Mesenchymal stem cell (in vitro differentiated cells and primary cell): ENCODE measurements at regions not wholly inside any gene's neighbourhood (a gene's known extent, or its start where the extent isn't known, plus 50 kb on each side); places are given as distances from the start of the nearest gene placed in this dataset.

Experiments
- DNase-seq: peaks from one replicate; pipeline ENCODE4 v3.0.0-alpha.2; 2013
- H2AFZ ChIP-seq: one replicate; pipeline ENCODE4 v1.6.1; 2013; ENCODE audit warnings: low read depth, mild to moderate bottlenecking, control low read depth, inconsistent platforms, low read length, moderate library complexity
- H2AK5ac ChIP-seq: 2 replicates; pipeline ENCODE4 v1.6.1; 2013; ENCODE audit warnings: low read length, moderate library complexity, mild to moderate bottlenecking, inconsistent platforms; ENCODE audit not compliant: severe bottlenecking
- H2BK120ac ChIP-seq: one replicate; pipeline ENCODE4 v1.6.1; 2013; ENCODE audit warnings: low read depth, mild to moderate bottlenecking, inconsistent platforms, low read length, moderate library complexity
- H2BK12ac ChIP-seq, 2 experiments: one replicate each; pipeline ENCODE4 v1.6.1; 2013; ENCODE audit warnings: inconsistent platforms in 2 of 2, low read length in 2 of 2, mild to moderate bottlenecking in 2 of 2, moderate library complexity in 2 of 2, control low read depth in 1 of 2
- H2BK15ac ChIP-seq: one replicate; pipeline ENCODE4 v1.6.1; 2013; ENCODE audit warnings: mild to moderate bottlenecking, low read depth, inconsistent platforms; ENCODE audit not compliant: poor library complexity, severe bottlenecking
- H2BK5ac ChIP-seq: 2 replicates; pipeline ENCODE4 v1.6.1; 2013; ENCODE audit warnings: low read depth, mild to moderate bottlenecking, low read length, control low read depth, inconsistent platforms; ENCODE audit not compliant: poor library complexity, severe bottlenecking
- H3K14ac ChIP-seq, 2 experiments: one replicate each; pipeline ENCODE4 v1.6.1; 2013; ENCODE audit warnings: inconsistent platforms in 2 of 2, low read length in 2 of 2, control low read depth in 1 of 2, mild to moderate bottlenecking in 1 of 2, moderate library complexity in 1 of 2
- H3K18ac ChIP-seq, 2 experiments: one replicate each; pipeline ENCODE4 v1.6.1; 2013; ENCODE audit warnings: inconsistent platforms in 2 of 2, low read length in 2 of 2, control low read depth in 1 of 2, low read depth in 1 of 2, mild to moderate bottlenecking in 1 of 2
- H3K23ac ChIP-seq, 2 experiments: one replicate each; pipeline ENCODE4 v1.6.1; 2013; ENCODE audit warnings: inconsistent platforms in 2 of 2, low read length in 2 of 2, mild to moderate bottlenecking in 2 of 2, moderate library complexity in 2 of 2, control low read depth in 1 of 2
- H3K27ac ChIP-seq: 2 replicates; pipeline ENCODE4 v1.5.1; 2013; ENCODE audit warnings: mild to moderate bottlenecking, moderate library complexity, low read length, control low read depth, inconsistent platforms; ENCODE audit not compliant: poor library complexity, severe bottlenecking
- H3K27me3 ChIP-seq, 2 experiments: 2 replicates each; pipeline versions ENCODE4 v1.6.1 to v1.7.0; 2013; ENCODE audit warnings: low read length in 2 of 2, mild to moderate bottlenecking in 2 of 2, moderate library complexity in 2 of 2, control low read depth in 1 of 2, inconsistent platforms in 1 of 2; ENCODE audit not compliant: control insufficient read depth in 1 of 2, insufficient read depth in 1 of 2
- H3K36me3 ChIP-seq, 2 experiments: 2 replicates each; pipeline versions ENCODE4 v1.6.1 to v1.7.0; 2013; ENCODE audit warnings: low read length in 2 of 2, control low read depth in 1 of 2, inconsistent platforms in 1 of 2, low read depth in 1 of 2, mild to moderate bottlenecking in 1 of 2; ENCODE audit not compliant: insufficient read depth in 2 of 2, control insufficient read depth in 1 of 2
- H3K4ac ChIP-seq, 2 experiments: one replicate each; pipeline ENCODE4 v1.6.1; 2013; ENCODE audit warnings: inconsistent platforms in 2 of 2, low read length in 2 of 2, mild to moderate bottlenecking in 2 of 2, moderate library complexity in 2 of 2, control low read depth in 1 of 2, low read depth in 1 of 2
- H3K4me1 ChIP-seq: 2 replicates; pipeline ENCODE4 v1.6.1; 2013; ENCODE audit warnings: low read depth, low read length, control low read depth; ENCODE audit not compliant: control insufficient read depth, insufficient read depth
- H3K4me2 ChIP-seq: 2 replicates; pipeline ENCODE4 v1.6.1; 2013; ENCODE audit warnings: low read length, mild to moderate bottlenecking, inconsistent platforms; ENCODE audit not compliant: poor library complexity, severe bottlenecking
- H3K4me3 ChIP-seq, 2 experiments: 2 replicates each; pipeline versions ENCODE4 v1.5.1 to v1.7.0; 2013; ENCODE audit warnings: low read length in 2 of 2, mild to moderate bottlenecking in 2 of 2, control low read depth in 1 of 2, low read depth in 1 of 2; ENCODE audit not compliant: insufficient read depth in 1 of 2
- H3K79me1 ChIP-seq: replicated peaks from 2 replicates; pipeline ENCODE4 v1.6.1; 2013; ENCODE audit warnings: mild to moderate bottlenecking, control low read depth, low read length, inconsistent platforms; ENCODE audit not compliant: poor library complexity, severe bottlenecking
- H3K9ac ChIP-seq: 2 replicates; pipeline ENCODE4 v1.7.0; 2013; ENCODE audit warnings: mild to moderate bottlenecking, low read length, moderate library complexity
- H3K9me3 ChIP-seq: 2 replicates; pipeline ENCODE4 v1.7.0; 2013; ENCODE audit warnings: mild to moderate bottlenecking, low read length; ENCODE audit not compliant: control insufficient read depth
- H4K8ac ChIP-seq: one replicate; pipeline ENCODE4 v1.6.1; 2013; ENCODE audit warnings: inconsistent platforms, mild to moderate bottlenecking, low read length, moderate library complexity
- H4K91ac ChIP-seq: one replicate; pipeline ENCODE4 v1.6.1; 2013; ENCODE audit warnings: mild to moderate bottlenecking, low read length, inconsistent platforms
- WGBS: methylation state at CpG from one replicate; pipeline ENCODE4 v1.1.7; 2013; ENCODE audit warnings: mixed read lengths; 5-methylcytosine and 5-hydroxymethylcytosine counted together

GRCh38 chr20:39258253-39258652 is 296.1 kb downstream of the DHX35 start:
- no peak overlapping the region for H3K4me2 ChIP-seq
- H2BK12ac ChIP-seq, result no peak overlapping the region
- no peak overlapping the region for H2AK5ac ChIP-seq
- no peak overlapping the region for H2BK5ac ChIP-seq
- no peak overlapping the region for H3K4me3 ChIP-seq
- 76% methylated on average over 2 of the region's 4 CpGs for WGBS
- no peak overlapping the region for H3K9ac ChIP-seq
- H3K14ac ChIP-seq, result no peak overlapping the region
- H3K79me1 ChIP-seq, result no peaks in the 10 kb centered on the region
- H4K8ac ChIP-seq, result no peak overlapping the region
- H4K91ac ChIP-seq, result no peak overlapping the region
- no peak overlapping the region for H2BK120ac ChIP-seq
- H3K9me3 ChIP-seq, result no peaks in the 10 kb centered on the region
- no peak overlapping the region for H3K27ac ChIP-seq
- no peaks in the 10 kb centered on the region for H3K4me1 ChIP-seq
- no peak overlapping the region for H2BK15ac ChIP-seq
- H2AFZ ChIP-seq, result no peak overlapping the region
- H3K36me3 ChIP-seq, result no peaks in the 10 kb centered on the region
- no peak for DNase-seq
- no peak overlapping the region for H3K23ac ChIP-seq
- no peak overlapping the region for H3K18ac ChIP-seq
- no peak overlapping the region for H3K4ac ChIP-seq
- H3K27me3 ChIP-seq, result peaks cover 0 to 5% of the 10 kb centered on the region in 2 experiments

GRCh38 chr20:39253051-39253755 is 291.1 kb downstream of the DHX35 start:
- Histone ChIP-seq H2BK15ac (no peak overlapping the region), H3K36me3 (no peaks in the 10 kb centered on the region), H4K8ac (no peak overlapping the region), H3K4me2 (no peak overlapping the region), H3K4ac (no peak overlapping the region), H3K4me1 (no peaks in the 10 kb centered on the region), H2AK5ac (no peak overlapping the region), H2BK12ac (no peak overlapping the region), H2BK120ac (no peak overlapping the region), H3K27ac (no peak overlapping the region), H3K14ac (no peak overlapping the region), H3K18ac (no peak overlapping the region), H3K9ac (no peak overlapping the region), H3K9me3 (no peaks in the 10 kb centered on the region), H2BK5ac (no peak overlapping the region), H3K23ac (no peak overlapping the region), H3K79me1 (no peaks in the 10 kb centered on the region), H3K4me3 (no peak overlapping the region), H2AFZ (no peak overlapping the region), H3K27me3 (peaks cover 0 to 17% of the 10 kb centered on the region in 2 experiments), H4K91ac (no peak overlapping the region)
- no peak for DNase-seq
- 46% methylated on average over 4 of the region's 9 CpGs for WGBS

- Histone ChIP-seq H3K18ac (no peak overlapping the region), H3K23ac (no peak overlapping the region), H2BK12ac (no peak overlapping the region), H3K4me3 (no peak overlapping the region), H3K9me3 (no peaks in the 10 kb centered on the region), H2AK5ac (no peak overlapping the region), H2BK5ac (no peak overlapping the region), H3K4ac (no peak overlapping the region), H3K14ac (no peak overlapping the region), H3K27ac (no peak overlapping the region), H3K27me3 (peaks cover 0 to 25% of the 10 kb centered on the region in 2 experiments), H3K4me1 (no peaks in the 10 kb centered on the region), H3K9ac (no peak overlapping the region), H2BK120ac (no peak overlapping the region), H3K79me1 (no peaks in the 10 kb centered on the region), H2AFZ (no peak overlapping the region), H4K91ac (no peak overlapping the region), H2BK15ac (no peak overlapping the region), H3K36me3 (no peaks in the 10 kb centered on the region), H3K4me2 (no peak overlapping the region), H4K8ac (no peak overlapping the region)
- WGBS, result 76% methylated on average over 6 of the region's 6 CpGs
- DNase-seq, result no peak
Measured at GRCh38 chr20:39252035-39252434, 289.9 kb downstream of the DHX35 start.

- Histone ChIP-seq H3K4me3 (no peak overlapping the region), H3K4me1 (no peaks in the 10 kb centered on the region), H2AFZ (no peak overlapping the region), H3K27me3 (peaks cover 0 to 36% of the 10 kb centered on the region in 2 experiments), H3K79me1 (no peaks in the 10 kb centered on the region), H2BK15ac (no peak overlapping the region), H2AK5ac (no peak overlapping the region), H4K8ac (no peak overlapping the region), H2BK120ac (no peak overlapping the region), H2BK12ac (no peak overlapping the region), H3K14ac (no peak overlapping the region), H3K9ac (no peak overlapping the region), H3K23ac (no peak overlapping the region), H3K4ac (no peak overlapping the region), H3K36me3 (no peaks in the 10 kb centered on the region), H2BK5ac (no peak overlapping the region), H3K27ac (no peak overlapping the region), H3K9me3 (no peaks in the 10 kb centered on the region), H4K91ac (no peak overlapping the region), H3K4me2 (no peak overlapping the region), H3K18ac (no peak overlapping the region)
- DNase-seq, result no peak
- 78% methylated on average over 4 of the region's 4 CpGs for WGBS
Measured at GRCh38 chr20:39249798-39250197, 287.7 kb downstream of the DHX35 start.
